HG02852 (cell line): ENCODE measurements at regions not wholly inside any gene's neighbourhood (a gene's known extent, or its start where the extent isn't known, plus 50 kb on each side); places are given as distances from the start of the nearest gene placed in this dataset.
"Not testable (repeated sequence)": the region's sequence is repeated elsewhere in the genome, so short reads cannot be mapped to it uniquely, and the experiment has no call there.

Experiments
- ATAC-seq: cut with Tn5 transposase; IDR thresholded peaks from one replicate; pipeline ENCODE4 v1.9.1; 2021; ENCODE audit warnings: mild to moderate bottlenecking, moderate library complexity; ENCODE audit not compliant: unreplicated experiment

DNA sequence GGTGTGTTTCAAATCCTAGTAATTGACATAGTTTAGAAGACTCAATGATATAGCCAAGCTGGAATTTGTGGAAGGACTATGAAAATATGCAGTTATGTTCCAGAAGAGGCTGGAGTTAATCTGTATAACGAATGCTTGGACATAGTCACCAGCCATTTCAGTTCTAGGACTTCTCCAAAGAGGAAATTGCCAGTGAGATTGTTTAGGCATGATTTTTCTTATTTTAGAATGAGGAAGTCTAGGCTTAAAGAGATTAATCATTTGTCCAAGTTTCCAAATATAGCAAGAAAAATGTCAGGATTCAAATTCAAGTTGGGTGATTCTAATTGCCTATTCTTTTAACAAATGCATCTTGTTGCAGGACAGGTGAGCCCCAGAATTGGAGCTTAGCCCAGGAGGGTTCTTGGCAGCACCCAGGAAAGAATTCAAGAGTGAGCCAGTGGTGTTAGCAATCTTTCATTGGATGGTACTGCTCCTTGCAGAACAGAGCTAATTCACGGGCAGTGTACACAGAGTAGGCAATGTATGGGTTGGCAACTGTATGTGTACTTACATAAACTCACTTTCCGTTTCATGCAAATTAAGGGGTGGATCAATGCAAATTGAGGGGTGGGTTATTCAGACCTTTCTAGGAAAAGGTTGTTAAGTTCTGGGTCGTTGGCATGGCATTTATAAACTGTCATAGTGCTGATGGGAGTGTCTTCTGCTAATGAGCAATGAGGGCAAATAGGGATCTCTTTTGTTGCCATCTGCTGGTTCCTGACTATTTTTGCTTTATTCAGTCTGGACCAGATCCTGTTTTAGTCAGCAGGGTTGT is 763.1 kb upstream of the SLITRK1 start:
- ATAC-seq: no peak

DNA sequence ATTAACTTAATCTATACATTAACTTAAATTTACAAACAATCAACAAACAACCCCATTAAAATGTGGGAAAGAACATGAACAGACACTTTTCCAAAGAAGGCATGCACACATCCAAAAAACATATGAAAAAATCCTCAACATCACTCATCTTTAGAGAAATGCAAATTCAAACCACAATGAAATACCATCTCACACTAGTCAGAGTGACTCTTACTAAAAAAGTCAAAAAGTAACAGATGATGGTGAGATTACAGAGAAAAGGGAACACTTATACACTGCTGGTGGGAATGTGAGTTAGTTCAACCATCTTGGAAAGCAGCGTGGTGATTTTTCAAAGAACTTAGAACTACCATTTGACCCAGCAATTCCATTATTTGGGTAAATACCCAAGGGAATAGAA is 759.2 kb upstream of the SLITRK1 start:
- ATAC-seq: no peak

DNA sequence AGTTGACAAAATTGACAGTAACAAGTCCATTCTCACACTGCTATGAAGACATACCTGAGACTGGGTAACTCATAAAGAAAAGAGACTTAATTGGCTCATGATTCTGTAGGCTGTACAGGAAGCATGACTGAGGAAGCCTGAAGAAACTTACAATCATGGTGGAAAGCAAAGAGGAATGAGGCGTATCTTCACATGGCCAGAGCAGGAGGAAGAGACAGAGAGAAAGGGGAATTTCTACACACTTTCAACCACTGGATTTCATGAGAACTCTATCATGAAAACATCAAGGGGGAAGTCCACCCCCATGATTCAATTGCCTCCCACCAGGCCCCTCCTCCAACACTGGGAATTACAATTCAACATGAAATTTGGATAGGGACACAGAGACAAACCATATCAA is 758.4 kb upstream of the SLITRK1 start:
- ATAC-seq: no peak

DNA sequence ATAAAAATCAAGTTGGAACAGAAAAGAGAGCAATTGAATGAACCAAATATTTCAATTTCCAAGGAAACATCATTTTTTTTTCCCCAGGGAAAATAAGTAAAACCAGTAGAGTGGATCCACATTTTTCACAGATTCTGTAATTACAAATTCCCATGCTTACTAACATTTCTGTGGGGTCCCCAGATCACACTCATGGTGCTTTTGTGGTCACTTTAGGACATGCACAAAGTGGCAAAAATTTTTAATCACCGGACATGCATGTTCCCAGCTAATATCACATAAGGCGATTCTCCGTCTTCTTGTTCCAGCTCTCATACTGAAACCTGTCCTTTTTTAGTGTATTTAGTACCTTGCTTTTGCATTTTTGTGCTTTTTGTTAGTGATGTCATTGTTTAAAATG is 748.2 kb upstream of the SLITRK1 start:
- ATAC-seq: no peak

DNA sequence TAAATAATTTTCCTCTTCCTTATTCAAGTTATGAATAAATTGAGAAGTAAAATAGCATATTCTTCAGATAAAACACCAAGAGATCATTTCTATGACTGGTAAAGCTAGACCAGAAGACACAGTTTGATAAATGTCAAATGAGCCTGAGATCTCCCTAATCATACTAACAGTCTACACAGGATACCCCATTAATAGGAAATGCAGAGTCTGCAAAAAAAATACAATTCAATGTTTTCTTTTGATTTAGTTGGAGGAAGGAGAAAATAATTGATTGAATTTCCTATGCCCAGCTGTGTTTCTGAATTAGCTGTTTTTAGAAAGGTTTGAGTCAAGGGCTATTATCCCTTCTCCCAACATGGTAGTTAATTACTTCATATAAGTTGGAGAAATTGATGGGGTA is 734.6 kb upstream of the SLITRK1 start:
- no peak for ATAC-seq

DNA sequence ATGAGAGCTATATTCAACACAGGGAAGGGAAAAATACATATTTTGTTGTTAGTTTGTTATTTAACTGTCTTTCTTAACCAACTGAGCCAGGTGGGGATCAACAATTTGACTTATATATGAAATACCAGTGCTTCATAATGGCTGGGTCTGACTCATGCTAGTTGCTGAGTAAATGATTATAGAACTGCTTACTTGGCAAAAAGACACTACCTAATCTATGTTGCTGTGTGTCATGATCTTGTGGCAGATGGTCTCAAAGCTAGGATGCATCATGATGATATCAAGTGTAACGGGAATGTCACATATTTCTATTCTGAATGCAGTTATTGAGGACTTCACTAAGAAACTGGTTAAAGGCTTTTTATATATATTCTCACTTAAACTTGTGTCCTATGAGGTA is 727.4 kb upstream of the SLITRK1 start:
- no peak for ATAC-seq

DNA sequence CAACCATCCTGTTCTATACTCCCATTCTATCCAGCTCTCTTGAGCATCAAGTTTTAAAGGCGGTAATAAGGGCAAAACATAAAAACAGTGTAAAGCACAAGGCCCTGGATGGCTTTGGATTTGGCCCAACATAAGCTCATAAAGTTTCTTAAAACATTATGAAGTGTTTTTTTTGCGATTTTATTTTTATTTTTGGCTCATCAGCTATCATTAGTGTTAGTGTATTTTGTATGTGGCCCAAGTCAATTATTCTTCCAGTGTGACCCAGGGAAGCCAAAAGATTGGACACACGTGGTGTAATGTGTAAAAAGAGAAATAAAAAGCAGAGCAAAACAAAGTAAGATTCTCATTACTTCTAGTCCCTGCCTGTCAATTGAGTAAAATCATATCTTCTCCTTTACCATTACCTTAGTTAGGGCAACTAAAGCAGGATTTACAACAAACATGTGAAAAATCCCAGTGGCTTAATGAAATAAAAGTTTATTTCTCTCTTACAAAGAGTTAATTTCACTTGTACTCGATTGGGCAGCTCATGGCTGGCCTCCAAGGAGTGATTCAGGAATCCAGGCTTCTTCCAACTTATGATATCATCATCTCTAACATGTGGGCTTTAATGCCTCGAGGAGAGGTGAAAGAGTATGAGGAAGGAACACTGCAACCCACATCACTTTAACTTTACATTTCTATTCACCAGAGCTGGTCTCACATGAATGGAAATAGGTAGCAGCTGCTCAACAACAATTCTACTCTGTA is 725.2 kb upstream of the SLITRK1 start:
- ATAC-seq: no peak

DNA sequence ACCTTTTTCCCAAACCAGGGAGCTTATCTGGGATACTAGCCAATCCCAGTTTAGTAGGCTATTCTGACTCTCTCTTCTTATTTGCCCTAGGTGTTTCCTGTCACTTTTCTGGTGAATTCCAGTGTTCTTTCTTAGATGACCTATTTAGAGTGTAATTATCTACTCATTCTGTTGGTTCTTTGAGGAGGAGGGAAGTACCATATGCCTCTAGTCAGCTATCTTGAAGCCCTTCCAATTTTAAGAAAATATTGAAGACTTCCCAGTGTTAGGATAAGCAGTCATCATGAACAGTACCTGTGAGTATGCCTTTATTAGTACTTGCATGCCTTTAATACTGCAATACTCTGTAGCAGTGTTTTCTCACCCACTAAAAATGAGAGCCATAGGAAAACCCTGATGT is 724.3 kb upstream of the SLITRK1 start:
- ATAC-seq: no peak

DNA sequence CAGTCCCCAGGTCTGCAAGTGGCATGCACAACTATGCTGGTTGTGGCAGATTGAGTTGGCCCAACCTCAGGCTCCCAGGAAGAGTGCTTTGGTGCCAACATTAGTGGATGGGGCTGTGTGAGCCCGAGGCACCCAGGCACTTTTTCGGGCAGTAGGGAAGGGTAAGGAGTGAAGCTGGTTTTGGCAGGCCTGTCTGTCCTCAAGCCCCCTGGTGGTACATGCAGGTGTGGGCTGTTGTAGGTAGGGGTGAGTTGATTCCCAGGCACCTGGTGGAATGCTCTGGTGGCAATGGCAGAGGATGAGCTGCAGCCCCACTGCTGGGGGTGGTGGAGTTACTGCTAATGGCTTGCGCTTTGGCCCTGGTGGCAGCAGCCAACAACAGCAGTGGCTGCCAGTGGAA is 723.7 kb upstream of the SLITRK1 start:
- no peak for ATAC-seq

DNA sequence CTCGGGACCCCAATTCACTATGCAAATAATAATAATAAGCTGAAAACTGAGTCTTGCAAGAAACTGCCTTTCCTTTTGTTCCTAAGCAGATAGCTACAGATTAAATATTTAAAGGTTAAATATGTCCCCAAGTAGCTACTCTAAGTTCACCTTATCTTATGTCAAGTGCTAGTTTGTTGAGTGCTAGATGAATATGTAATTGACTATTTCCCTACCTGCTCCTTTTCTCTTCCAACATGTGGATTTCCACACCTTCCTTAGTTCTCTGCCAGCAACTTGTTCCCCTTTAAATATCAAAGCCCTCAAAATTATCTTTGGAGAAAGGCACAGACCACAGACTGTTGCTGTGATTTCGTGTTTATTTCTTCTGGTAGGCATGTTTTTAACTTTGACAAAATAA is 709.2 kb upstream of the SLITRK1 start:
- no peak for ATAC-seq

DNA sequence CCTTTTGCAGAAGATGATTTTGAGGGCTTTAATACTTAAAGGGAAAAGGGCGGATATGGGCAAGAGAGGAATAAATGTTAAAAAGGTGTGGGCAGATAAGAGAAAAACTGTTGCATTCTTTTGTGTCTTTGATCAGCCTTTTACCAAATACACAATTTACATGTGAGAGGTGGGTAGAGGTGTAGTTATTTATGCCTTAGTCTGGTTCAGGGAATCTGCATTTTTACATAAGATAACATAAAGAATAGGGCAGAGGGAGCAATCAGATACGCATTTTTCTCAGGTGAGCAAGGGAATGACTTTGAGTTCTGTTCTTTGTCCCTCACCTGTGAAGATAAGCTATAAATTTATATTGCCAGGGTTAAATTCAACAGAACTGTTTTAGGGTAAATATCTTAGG is 708.4 kb upstream of the SLITRK1 start:
- no peak for ATAC-seq

DNA sequence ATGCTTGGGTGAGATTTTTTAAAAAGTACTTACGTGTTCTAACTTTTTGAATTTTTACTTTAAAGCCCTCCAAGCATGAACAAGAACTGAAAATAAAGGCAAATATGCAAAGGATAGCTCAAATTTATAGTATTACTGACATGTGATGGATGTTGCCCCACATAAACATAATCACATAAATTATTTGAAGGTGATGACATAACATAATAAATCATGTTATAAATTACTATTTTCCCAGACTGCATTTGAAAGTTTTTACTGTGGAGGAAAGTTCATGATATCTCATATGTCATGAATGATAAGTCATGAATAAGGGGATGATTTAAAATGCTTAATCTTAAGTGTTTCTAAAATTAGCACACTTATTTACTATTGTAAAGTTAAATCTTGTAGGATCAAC is 705.7 kb upstream of the SLITRK1 start:
- no peak for ATAC-seq

DNA sequence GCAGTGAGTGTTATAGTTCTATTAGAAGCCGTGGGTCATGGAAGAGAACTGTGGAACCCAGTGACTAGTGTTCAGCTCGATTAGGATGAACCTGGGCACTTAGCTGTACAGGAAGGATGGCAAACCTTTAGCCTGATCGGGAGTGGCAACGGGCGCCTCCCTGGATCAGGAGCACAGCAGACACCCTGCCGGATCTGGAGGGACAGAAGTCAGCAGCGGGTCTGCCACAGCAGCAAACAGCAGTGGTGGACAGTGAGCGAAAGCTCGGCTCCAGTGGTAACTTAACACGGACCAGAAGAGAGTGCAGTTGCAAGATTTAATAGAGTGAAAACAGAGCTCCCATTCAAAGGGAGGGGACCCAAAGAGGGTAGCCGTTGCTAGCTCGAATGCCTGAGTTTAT is 697.6 kb upstream of the SLITRK1 start:
- ATAC-seq: not testable (repeated sequence)

DNA sequence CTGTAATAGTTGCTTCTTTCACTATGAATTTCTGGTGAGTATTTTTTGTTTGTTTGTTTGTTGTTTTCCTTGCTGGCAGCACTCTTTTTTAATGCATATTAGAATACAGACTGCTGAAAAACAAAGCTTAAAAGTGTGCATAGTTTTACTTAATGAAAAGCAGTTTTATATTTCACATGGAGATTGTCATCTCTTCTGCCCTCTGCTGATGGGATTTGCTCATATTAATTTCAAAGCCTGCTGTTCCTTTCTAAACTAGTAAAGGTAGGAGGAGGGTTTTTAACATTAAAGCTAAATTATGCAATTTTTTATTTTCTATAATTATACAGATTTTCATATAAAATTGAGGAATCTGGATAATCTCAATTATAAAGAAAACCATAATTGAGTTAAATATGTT is 692.6 kb upstream of the SLITRK1 start:
- ATAC-seq: no peak

DNA sequence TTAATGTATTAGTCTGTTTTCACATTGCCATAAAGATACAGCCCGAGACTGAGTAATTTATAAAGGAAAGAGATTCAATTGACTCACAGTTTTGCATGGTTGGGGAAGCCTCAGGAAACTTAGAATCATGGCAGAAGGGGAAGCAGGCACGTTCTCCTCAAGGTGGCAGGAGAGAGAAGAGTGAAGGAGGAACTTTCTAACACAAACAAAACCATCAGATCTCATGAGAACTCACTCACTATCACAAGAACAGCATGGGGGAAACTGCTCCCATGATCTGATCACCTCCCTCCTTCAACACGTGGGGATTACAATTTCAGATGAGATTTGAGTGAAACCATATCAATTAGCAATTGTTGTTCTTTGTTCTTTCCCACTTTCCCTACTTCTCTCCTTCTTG is 689.0 kb upstream of the SLITRK1 start:
- ATAC-seq: no peak

DNA sequence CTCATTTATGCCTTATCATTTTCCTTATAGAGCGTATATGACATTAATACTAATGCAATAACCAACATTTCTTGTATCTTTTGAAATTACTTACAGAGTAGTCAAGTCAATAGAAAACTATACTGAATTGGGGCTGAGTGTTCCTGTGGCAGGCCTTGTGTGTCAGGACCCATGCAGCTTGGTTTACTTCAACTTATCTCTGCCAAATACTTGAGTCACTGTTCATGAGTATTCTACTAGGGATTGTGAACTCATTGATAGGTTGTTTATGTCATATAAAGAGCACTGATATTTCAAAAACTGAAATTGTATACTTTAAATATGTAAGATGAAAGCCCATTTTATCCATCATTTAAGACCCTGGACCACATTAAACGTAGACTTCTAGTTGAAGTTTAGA is 688.6 kb upstream of the SLITRK1 start:
- no peak for ATAC-seq

DNA sequence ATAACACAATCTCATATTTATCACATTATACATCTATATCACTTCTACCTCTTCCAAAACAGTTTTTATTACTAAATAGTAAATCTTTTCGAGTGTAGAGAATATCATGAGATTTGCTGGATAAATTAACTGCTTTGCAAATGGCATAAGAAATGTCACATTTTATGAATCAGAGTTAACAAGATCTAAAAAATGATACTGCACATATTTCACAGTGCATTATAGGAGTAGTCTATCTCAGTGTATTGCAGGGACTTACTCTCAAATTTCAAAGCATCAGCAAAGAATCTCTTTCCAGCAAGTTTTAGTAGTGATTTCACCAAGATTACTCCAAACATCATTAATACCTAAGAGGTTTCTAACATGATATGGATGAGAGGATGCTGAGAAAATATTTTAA is 687.1 kb upstream of the SLITRK1 start:
- ATAC-seq: no peak

DNA sequence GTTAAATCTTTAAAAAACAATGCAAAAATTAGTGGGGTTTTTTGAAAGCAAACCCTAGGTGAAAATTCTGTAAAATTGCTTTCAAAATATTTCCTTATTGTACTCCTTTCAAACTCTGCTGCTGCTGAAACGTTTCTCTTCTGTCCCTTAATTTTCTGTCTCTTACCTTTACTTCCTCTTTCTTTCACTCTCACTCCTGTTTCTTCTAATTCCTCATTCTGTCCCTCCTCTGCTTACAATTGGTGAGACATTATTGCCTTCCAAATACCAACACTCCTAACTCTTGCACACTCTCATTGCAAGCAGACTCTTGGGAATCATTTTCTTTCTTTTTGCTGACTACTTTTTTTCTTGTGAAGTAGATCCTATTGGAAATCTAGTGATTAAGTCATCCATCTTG is 685.6 kb upstream of the SLITRK1 start:
- ATAC-seq: no peak

DNA sequence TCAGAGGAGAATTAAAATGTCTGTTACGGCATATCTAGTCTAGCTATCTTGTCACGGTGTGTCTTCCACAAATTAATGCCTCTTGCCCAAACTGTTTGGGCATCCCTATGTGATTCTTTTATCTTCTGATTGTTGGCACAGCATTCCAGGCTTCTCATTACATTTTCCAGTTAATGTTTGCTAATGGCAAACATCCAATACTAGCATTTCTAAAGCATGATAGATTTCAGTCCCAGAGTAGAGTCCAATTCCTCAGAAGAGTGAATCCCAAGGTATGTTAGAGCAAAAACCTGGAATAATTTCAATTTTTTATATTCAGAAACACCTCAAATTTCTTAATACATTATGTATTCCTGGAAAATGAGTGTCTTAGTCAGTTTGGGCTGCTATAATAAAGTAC is 684.5 kb upstream of the SLITRK1 start:
- ATAC-seq: no peak

DNA sequence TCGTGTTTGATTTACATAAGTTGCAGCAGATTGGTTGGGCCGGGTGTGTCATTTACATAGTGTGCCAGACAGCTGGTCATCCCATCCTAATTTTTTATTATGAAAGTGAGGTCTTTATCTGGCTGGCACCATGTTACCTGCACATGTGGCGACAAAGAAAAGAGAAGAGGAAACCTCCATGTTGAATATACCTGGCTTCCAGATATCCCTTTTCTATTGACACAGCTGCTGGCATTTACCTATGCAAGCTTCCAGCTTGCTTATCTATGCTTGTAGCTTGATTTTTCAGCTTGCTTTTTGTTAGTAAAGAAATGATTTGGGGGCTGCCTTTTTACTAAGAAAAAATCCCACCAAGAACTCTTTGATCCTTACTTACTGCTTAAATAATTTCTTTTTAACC is 681.3 kb upstream of the SLITRK1 start:
- no peak for ATAC-seq

DNA sequence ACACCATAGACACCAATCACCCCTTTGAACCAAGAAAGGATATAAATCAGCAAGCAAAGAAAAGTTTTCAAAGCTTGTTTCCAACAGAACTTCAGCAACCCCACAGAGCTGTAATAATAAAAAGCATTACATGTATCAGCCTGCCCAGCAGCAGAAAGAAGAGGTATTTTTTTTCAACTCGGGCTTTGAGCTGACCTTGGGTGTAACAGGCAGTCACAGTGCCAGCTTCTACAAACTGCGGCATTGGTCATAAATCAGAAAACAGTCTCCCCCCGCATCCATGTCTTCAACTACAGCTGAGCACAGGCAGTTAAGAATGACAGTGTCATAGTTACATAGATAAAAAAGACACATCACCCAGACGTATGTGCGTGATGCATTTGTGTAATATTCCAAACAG is 671.0 kb upstream of the SLITRK1 start:
- ATAC-seq: no peak

DNA sequence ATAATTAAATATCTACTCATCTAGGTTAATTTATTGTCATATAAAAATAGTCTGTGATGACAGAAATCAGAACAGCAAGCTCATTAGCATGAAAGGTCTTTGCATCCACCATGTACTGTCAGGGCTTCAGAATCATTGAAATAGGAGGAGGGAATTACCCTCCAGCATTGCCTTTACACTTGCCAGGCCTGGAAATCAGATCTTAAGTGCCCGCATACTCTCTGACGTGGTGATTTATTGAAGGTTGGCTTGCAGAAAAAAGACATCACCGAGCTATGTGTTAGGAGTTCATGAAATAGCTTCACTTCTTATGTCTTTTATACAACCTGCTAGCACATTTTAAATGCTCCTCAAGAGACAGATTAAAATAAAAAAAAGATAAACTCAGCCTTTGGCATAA is 661.7 kb upstream of the SLITRK1 start:
- no peak for ATAC-seq

DNA sequence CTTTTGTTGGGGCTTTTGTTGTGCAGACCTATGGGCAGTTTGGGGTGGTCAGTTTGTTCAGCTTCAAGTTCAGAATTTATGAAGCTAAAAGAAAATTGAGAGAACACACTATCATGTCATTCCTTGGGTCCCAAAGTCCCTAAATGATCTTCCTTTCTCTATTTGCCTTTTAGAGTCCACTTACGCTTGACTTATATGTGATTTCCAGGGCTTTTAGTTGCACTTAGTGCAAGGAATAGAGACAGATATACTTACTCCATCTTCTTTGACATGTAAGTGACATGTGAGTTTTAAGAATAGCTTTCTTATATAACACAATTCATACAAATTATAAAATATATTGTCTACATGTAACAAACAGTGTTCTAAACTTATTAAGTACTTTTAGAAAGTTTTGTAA is 660.1 kb upstream of the SLITRK1 start:
- ATAC-seq: no peak
